Astrocyte (in vitro differentiated cells and primary cell): ENCODE measurements at regions not wholly inside any gene's neighbourhood (a gene's known extent, or its start where the extent isn't known, plus 50 kb on each side); places are given as distances from the start of the nearest gene placed in this dataset.

Source experiments
- DNase-seq: peaks from one replicate; pipeline ENCODE4 v3.0.0-alpha.2; 2010; ENCODE audit warnings: low read depth
- FAIRE-seq: peaks from 2 replicates; lab custom pipeline; 2011; peaks lifted over from hg19 to GRCh38; lab: Jason Lieb, UNC
- H2AFZ ChIP-seq: 2 replicates; pipeline ENCODE4 v1.6.0; 2012; ENCODE audit warnings: low read depth, low read length, inconsistent platforms
- H3K27ac ChIP-seq: 2 replicates; pipeline ENCODE4 v1.5.1; 2011; ENCODE audit warnings: low read depth, low read length, inconsistent platforms
- H3K27me3 ChIP-seq: 2 replicates; pipeline ENCODE4 v1.6.0; 2011; ENCODE audit warnings: low read length, inconsistent platforms; ENCODE audit not compliant: insufficient read depth
- H3K36me3 ChIP-seq: 2 replicates; pipeline ENCODE4 v1.5.1; 2011; ENCODE audit warnings: low read length, inconsistent platforms; ENCODE audit not compliant: insufficient read depth
- H3K4me1 ChIP-seq: 2 replicates; pipeline ENCODE4 v1.5.1; 2011; ENCODE audit warnings: low read length, inconsistent platforms; ENCODE audit not compliant: insufficient read depth
- H3K4me2 ChIP-seq: 2 replicates; pipeline ENCODE4 v1.6.0; 2012; ENCODE audit warnings: low read length, inconsistent platforms
- H3K4me3 ChIP-seq: 2 replicates; pipeline ENCODE4 v1.5.1; 2011; ENCODE audit warnings: low read depth, mild to moderate bottlenecking, low read length, inconsistent platforms; ENCODE audit not compliant: insufficient read depth
- H3K79me2 ChIP-seq: 2 replicates; pipeline ENCODE4 v1.6.0; 2012; ENCODE audit warnings: mild to moderate bottlenecking, low read length, inconsistent platforms; ENCODE audit not compliant: insufficient read depth
- H3K9ac ChIP-seq: 2 replicates; pipeline ENCODE4 v1.6.0; 2012; ENCODE audit warnings: mild to moderate bottlenecking, low read length, inconsistent platforms
- H3K9me3 ChIP-seq: 2 replicates; pipeline ENCODE4 v1.5.1; 2012; ENCODE audit warnings: low read depth, mild to moderate bottlenecking, low read length, inconsistent platforms; ENCODE audit not compliant: insufficient read depth
- H4K20me1 ChIP-seq: 2 replicates; pipeline ENCODE4 v1.6.0; 2012; ENCODE audit warnings: low read length, inconsistent platforms; ENCODE audit not compliant: insufficient read depth
- H3K27ac Mint-ChIP-seq: one replicate; pipeline ENCODE4 v1.8.0; 2021; ENCODE audit warnings: mild to moderate bottlenecking, mixed read lengths; ENCODE audit not compliant: unreplicated experiment
- H3K27me3 Mint-ChIP-seq: one replicate; pipeline ENCODE4 v1.8.0; 2021; ENCODE audit warnings: low read depth, mixed read lengths; ENCODE audit not compliant: unreplicated experiment
- H3K36me3 Mint-ChIP-seq: one replicate; pipeline ENCODE4 v1.8.0; 2021; ENCODE audit warnings: low read depth, mixed read lengths; ENCODE audit not compliant: unreplicated experiment
- H3K4me1 Mint-ChIP-seq: one replicate; pipeline ENCODE4 v1.8.0; 2021; ENCODE audit warnings: low read depth, mixed read lengths; ENCODE audit not compliant: unreplicated experiment
- H3K4me3 Mint-ChIP-seq: one replicate; pipeline ENCODE4 v1.8.0; 2021; ENCODE audit warnings: mild to moderate bottlenecking, moderate library complexity, mixed read lengths; ENCODE audit not compliant: unreplicated experiment
- H3K9me3 Mint-ChIP-seq: one replicate; pipeline ENCODE4 v1.8.0; 2021; ENCODE audit warnings: mild to moderate bottlenecking, mixed read lengths; ENCODE audit not compliant: unreplicated experiment
- EZH2 ChIP-seq: IDR thresholded peaks from 2 replicates; pipeline ENCODE4 v1.6.1; 2012; ENCODE audit warnings: mild to moderate bottlenecking, low read length, inconsistent platforms; ENCODE audit not compliant: insufficient read depth
- TF ChIP-seq, protein P1 (sequence below): IDR thresholded peaks from 2 replicates; pipeline ENCODE4 v1.5.1; 2011; ENCODE audit warnings: low read depth, mild to moderate bottlenecking, inconsistent platforms, low read length, moderate library complexity; ENCODE audit not compliant: insufficient read depth

DNA sequence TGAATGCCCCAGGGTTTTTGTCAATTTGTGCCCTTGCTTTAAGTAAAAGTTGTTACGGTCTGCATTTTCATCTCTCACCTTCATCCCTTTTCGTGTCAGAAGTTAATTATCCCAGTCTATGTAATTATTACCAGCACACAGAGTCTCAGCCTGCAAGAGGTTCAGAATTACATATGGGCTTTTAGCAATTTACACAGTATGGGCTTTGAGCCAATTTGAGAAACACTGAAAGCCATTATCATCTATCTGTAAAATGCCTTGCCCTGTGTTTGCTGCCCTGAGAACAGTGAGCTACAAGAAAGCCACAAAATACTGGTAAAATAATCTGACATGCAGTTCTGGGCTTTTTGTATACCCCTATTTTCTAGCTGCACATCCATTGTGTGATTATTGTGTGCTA, 125.6 kb upstream of the STEAP4 start:
- H3K36me3 ChIP-seq, result no peaks in the 10 kb centered on the region
- FAIRE-seq (no peak), DNase-seq (no peak)
- no peak overlapping the region for H3K4me3 ChIP-seq
- no peak overlapping the region for H2AFZ ChIP-seq
- TF ChIP-seq, protein P1, sequence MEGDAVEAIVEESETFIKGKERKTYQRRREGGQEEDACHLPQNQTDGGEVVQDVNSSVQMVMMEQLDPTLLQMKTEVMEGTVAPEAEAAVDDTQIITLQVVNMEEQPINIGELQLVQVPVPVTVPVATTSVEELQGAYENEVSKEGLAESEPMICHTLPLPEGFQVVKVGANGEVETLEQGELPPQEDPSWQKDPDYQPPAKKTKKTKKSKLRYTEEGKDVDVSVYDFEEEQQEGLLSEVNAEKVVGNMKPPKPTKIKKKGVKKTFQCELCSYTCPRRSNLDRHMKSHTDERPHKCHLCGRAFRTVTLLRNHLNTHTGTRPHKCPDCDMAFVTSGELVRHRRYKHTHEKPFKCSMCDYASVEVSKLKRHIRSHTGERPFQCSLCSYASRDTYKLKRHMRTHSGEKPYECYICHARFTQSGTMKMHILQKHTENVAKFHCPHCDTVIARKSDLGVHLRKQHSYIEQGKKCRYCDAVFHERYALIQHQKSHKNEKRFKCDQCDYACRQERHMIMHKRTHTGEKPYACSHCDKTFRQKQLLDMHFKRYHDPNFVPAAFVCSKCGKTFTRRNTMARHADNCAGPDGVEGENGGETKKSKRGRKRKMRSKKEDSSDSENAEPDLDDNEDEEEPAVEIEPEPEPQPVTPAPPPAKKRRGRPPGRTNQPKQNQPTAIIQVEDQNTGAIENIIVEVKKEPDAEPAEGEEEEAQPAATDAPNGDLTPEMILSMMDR, result no peak
- TF ChIP-seq EZH2, result no peak
- H3K4me1 Mint-ChIP-seq, result no peaks in the 10 kb centered on the region
- H3K79me2 ChIP-seq, result no peaks in the 10 kb centered on the region
- H3K27ac Mint-ChIP-seq, result no peak overlapping the region
- H3K27me3 ChIP-seq, result no peaks in the 10 kb centered on the region
- no peak overlapping the region for H3K4me3 Mint-ChIP-seq
- no peaks in the 10 kb centered on the region for H3K27me3 Mint-ChIP-seq
- H3K4me2 ChIP-seq, result no peak overlapping the region
- H3K9me3 Mint-ChIP-seq, result no peaks in the 10 kb centered on the region
- no peak overlapping the region for H3K27ac ChIP-seq
- no peaks in the 10 kb centered on the region for H3K9me3 ChIP-seq
- H3K36me3 Mint-ChIP-seq, result no peaks in the 10 kb centered on the region
- no peaks in the 10 kb centered on the region for H3K4me1 ChIP-seq
- H4K20me1 ChIP-seq, result no peaks in the 10 kb centered on the region
- no peak overlapping the region for H3K9ac ChIP-seq

DNA sequence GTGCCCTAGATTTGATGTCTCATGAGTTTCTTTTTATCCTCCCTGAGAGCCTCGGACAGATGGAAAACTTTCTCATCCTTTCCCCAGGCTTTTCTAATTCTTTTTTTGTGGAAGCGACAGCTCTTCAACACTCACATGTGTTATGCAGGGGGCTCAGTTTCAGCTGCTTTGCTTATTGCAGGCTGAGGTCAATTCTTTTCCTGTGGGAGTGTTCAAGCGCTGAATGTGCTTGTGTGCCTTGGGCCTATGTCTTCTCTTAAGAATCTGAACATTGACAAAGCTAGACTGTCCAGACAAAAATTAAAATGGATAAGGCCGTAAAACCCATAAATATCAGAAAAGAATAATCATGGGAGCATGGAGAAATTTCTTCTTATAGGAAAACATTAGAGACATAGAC, 125.2 kb upstream of the STEAP4 start:
- no peak overlapping the region for H3K4me3 ChIP-seq
- H3K36me3 Mint-ChIP-seq, result no peaks in the 10 kb centered on the region
- H3K4me2 ChIP-seq, result no peak overlapping the region
- H3K36me3 ChIP-seq, result no peaks in the 10 kb centered on the region
- H4K20me1 ChIP-seq, result no peaks in the 10 kb centered on the region
- TF ChIP-seq EZH2, result no peak
- TF ChIP-seq, protein P1, result no peak
- DNase-seq (no peak), FAIRE-seq (no peak)
- H3K4me3 Mint-ChIP-seq, result no peak overlapping the region
- no peak overlapping the region for H3K9ac ChIP-seq
- H3K9me3 ChIP-seq, result no peaks in the 10 kb centered on the region
- no peaks in the 10 kb centered on the region for H3K27me3 Mint-ChIP-seq
- H3K27ac Mint-ChIP-seq, result no peak overlapping the region
- no peaks in the 10 kb centered on the region for H3K27me3 ChIP-seq
- H3K4me1 ChIP-seq, result no peaks in the 10 kb centered on the region
- H3K27ac ChIP-seq, result no peak overlapping the region
- H3K4me1 Mint-ChIP-seq, result no peaks in the 10 kb centered on the region
- H3K79me2 ChIP-seq, result no peaks in the 10 kb centered on the region
- no peak overlapping the region for H2AFZ ChIP-seq
- no peaks in the 10 kb centered on the region for H3K9me3 Mint-ChIP-seq

DNA sequence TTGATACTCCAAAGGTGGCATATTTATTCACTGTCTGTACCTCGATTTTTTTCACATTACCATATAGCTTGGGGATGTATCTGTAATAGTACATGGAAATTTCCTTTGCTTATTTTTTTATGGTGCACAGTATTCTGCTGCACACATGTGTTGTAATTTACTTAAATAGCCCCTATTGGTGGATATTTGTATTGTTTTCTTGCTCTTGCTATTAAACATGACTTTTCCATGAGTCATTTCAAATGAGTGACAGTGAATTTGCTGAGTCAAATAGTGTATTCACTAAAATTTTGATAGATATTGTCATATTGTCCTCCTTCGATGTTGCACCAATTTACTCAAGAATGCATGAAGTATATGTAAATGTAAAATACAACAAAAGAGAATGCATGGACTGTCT, 122.7 kb upstream of the STEAP4 start:
- no peaks in the 10 kb centered on the region for H3K27me3 ChIP-seq
- H3K9ac ChIP-seq, result no peak overlapping the region
- H3K79me2 ChIP-seq, result no peaks in the 10 kb centered on the region
- Mint-ChIP-seq H3K4me3 (no peak overlapping the region), H3K27me3 (no peaks in the 10 kb centered on the region), H3K36me3 (no peaks in the 10 kb centered on the region), H3K27ac (no peak overlapping the region), H3K4me1 (no peaks in the 10 kb centered on the region), H3K9me3 (no peaks in the 10 kb centered on the region)
- DNase-seq (no peak), FAIRE-seq (no peak)
- no peak for TF ChIP-seq EZH2
- TF ChIP-seq, protein P1, result no peak
- no peak overlapping the region for H2AFZ ChIP-seq
- no peaks in the 10 kb centered on the region for H3K9me3 ChIP-seq
- H4K20me1 ChIP-seq, result no peaks in the 10 kb centered on the region
- no peak overlapping the region for H3K27ac ChIP-seq
- H3K36me3 ChIP-seq, result no peaks in the 10 kb centered on the region
- H3K4me2 ChIP-seq, result no peak overlapping the region
- H3K4me3 ChIP-seq, result no peak overlapping the region
- H3K4me1 ChIP-seq, result no peaks in the 10 kb centered on the region
